Endothelial cell of umbilical vein (primary cell): ENCODE measurements at regions not wholly inside any gene's neighbourhood (a gene's known extent, or its start where the extent isn't known, plus 50 kb on each side); places are given as distances from the start of the nearest gene placed in this dataset.

Experiments used
- BruUV-seq: library from RNA; stranded (reverse); fragments of 400-500 nt; replicated peaks from 2 replicates; lab custom pipeline; 2021; lab: Mats Ljungman, UMichigan
- CTCF ChIA-PET: fragments of 300-600, 350-600 bp; sonication (Branson Sonifier 250); formaldehyde crosslinking; loops from one replicate; lab custom pipeline; 2021; ENCODE audit warnings: antibody characterized with exemption, inconsistent platforms; lab: Charles Lee
- POLR2A ChIA-PET: fragments of 300-600, 350-600 bp; sonication (Branson Sonifier 250); formaldehyde crosslinking; loops from one replicate; lab custom pipeline; 2021; ENCODE audit warnings: antibody characterized with exemption, inconsistent platforms; lab: Charles Lee
- DNase-seq: peaks from one replicate; pipeline ENCODE4 v3.0.0-alpha.2; 2011; ENCODE audit warnings: low read depth, low spot score
- FAIRE-seq: peaks from 2 replicates; lab custom pipeline; 2011; peaks lifted over from hg19 to GRCh38; lab: Jason Lieb, UNC
- H2AFZ ChIP-seq: 2 replicates; pipeline ENCODE4 v1.6.0; 2012; ENCODE audit warnings: low read depth, low read length, control low read depth, inconsistent platforms
- H3K27ac ChIP-seq: 2 replicates; pipeline ENCODE4 v1.5.1; 2011; ENCODE audit warnings: low read depth, mild to moderate bottlenecking, control low read depth, low read length, moderate library complexity; ENCODE audit not compliant: insufficient read depth
- H3K27me3 ChIP-seq, 2 experiments: 2 replicates each; pipeline versions ENCODE4 v1.6.0 to v1.6.1; 2011; ENCODE audit warnings: low read length in 2 of 2, mixed read lengths in 1 of 2; ENCODE audit not compliant: control insufficient read depth in 2 of 2, insufficient read depth in 2 of 2
- H3K36me3 ChIP-seq, 2 experiments: 2 replicates in 1 of 2; 3 replicates in 1 of 2; pipeline ENCODE4 v1.5.1; 2011; ENCODE audit warnings: low read length in 2 of 2, mild to moderate bottlenecking in 1 of 2, moderate library complexity in 1 of 2; ENCODE audit not compliant: control insufficient read depth in 2 of 2, insufficient read depth in 2 of 2; ENCODE audit errors: extremely low read depth in 1 of 2
- H3K4me1 ChIP-seq: 3 replicates; pipeline ENCODE4 v1.5.1; 2011; ENCODE audit warnings: mild to moderate bottlenecking, low read length; ENCODE audit not compliant: control insufficient read depth, insufficient read depth; ENCODE audit errors: extremely low read depth
- H3K4me2 ChIP-seq: 2 replicates; pipeline ENCODE4 v1.6.1; 2011; ENCODE audit warnings: low read length, control low read depth, mixed read lengths; ENCODE audit not compliant: insufficient read depth
- H3K4me3 ChIP-seq, 3 experiments: fragments of 200-600 bp in 1 of 3; sonication (generic), shearing (Covaris generic) in 1 of 3; replicated peaks in 1 of 3; 2 replicates each; pipeline ENCODE4 v1.5.1; 2011 to 2016; ENCODE audit warnings: control low read depth in 3 of 3, low read length in 3 of 3, mild to moderate bottlenecking in 2 of 3, inconsistent platforms in 1 of 3, low read depth in 1 of 3, moderate library complexity in 1 of 3; ENCODE audit not compliant: insufficient read depth in 1 of 3
- H3K79me2 ChIP-seq: 2 replicates; pipeline ENCODE4 v1.6.0; 2012; ENCODE audit warnings: low read length, inconsistent platforms; ENCODE audit not compliant: control insufficient read depth, insufficient read depth
- H3K9ac ChIP-seq: replicated peaks from 2 replicates; pipeline ENCODE3; 2011; ENCODE audit warnings: low read length, control low read depth; ENCODE audit not compliant: insufficient read depth; ENCODE audit errors: extremely low read depth
- H3K9me1 ChIP-seq: replicated peaks from 3 replicates; pipeline ENCODE4 v1.6.0; 2011; ENCODE audit warnings: mild to moderate bottlenecking, low read length; ENCODE audit not compliant: control insufficient read depth, insufficient read depth; ENCODE audit errors: extremely low read depth
- H3K9me3 ChIP-seq: replicated peaks from 2 replicates; pipeline ENCODE4 v1.5.1; 2012; ENCODE audit warnings: low read length, inconsistent platforms; ENCODE audit not compliant: control insufficient read depth, insufficient read depth
- H4K20me1 ChIP-seq: replicated peaks from 2 replicates; pipeline ENCODE3; 2011; ENCODE audit warnings: mild to moderate bottlenecking, low read length; ENCODE audit not compliant: control insufficient read depth, insufficient read depth; ENCODE audit errors: extremely low read depth
- CTCF ChIP-seq, 2 donors: IDR thresholded peaks; 1 replicate in 1 of 2; 2 replicates in 1 of 2; pipeline ENCODE4 v1.5.1; 2011; ENCODE audit warnings: low read length in 2 of 2, mild to moderate bottlenecking in 2 of 2, moderate library complexity in 2 of 2, control low read depth in 1 of 2, inconsistent platforms in 1 of 2, low read depth in 1 of 2; ENCODE audit not compliant: insufficient read depth in 1 of 2; ENCODE audit errors: extremely low read depth in 1 of 2
- EZH2 ChIP-seq: IDR thresholded peaks from 2 replicates; pipeline ENCODE4 v1.6.1; 2012; ENCODE audit warnings: borderline replicate concordance, low read depth, mild to moderate bottlenecking, moderate library complexity, low read length, inconsistent platforms; ENCODE audit not compliant: severe bottlenecking
- FOS ChIP-seq: IDR thresholded peaks from 2 replicates; pipeline ENCODE4 v1.6.1; 2011; ENCODE audit warnings: mild to moderate bottlenecking, low read length, moderate library complexity, borderline replicate concordance; ENCODE audit not compliant: insufficient read depth
- GATA2 ChIP-seq: IDR thresholded peaks from 2 replicates; pipeline ENCODE4 v1.7.0; 2011; ENCODE audit warnings: low read depth, mild to moderate bottlenecking, moderate library complexity, mixed read lengths, low read length; ENCODE audit not compliant: insufficient read length, insufficient read depth
- JUN ChIP-seq: IDR thresholded peaks from 2 replicates; pipeline ENCODE4 v1.6.1; 2011; ENCODE audit warnings: borderline replicate concordance, low read depth; ENCODE audit not compliant: insufficient read length, insufficient read depth
- MAX ChIP-seq: IDR thresholded peaks from 2 replicates; pipeline ENCODE4 v1.6.1; 2011; ENCODE audit not compliant: insufficient read depth, insufficient read length
- MYC ChIP-seq: IDR thresholded peaks from one replicate; pipeline ENCODE4 v1.6.1; 2011; ENCODE audit warnings: mild to moderate bottlenecking, low read depth, low read length
- POLR2A ChIP-seq: IDR thresholded peaks from 2 replicates; pipeline ENCODE4 v1.6.1; 2012; ENCODE audit warnings: low read depth, mild to moderate bottlenecking, control low read depth, low read length
- POLR2AphosphoS5 ChIP-seq: IDR thresholded peaks from 2 replicates; pipeline ENCODE4 v1.6.1; 2012; ENCODE audit warnings: low read depth, mild to moderate bottlenecking, control low read depth, low read length, moderate library complexity; ENCODE audit not compliant: insufficient read depth
- dilution Hi-C: fragments of 300-500 bp; cut with MboI; formaldehyde crosslinking; loops from one replicate; pipeline ENCODE4 v1.15.0; 2019; ENCODE audit warnings: low sequenced_read_pairs; ENCODE audit not compliant: extremely low pct_ligation_motif_present
- intact Hi-C: fragments of 100-400 bp; cut with micrococcal nuclease; formaldehyde crosslinking; loops from one replicate; pipeline ENCODE4 v1.10.0; 2022

- FAIRE-seq = no peak
- POLR2A ChIA-PET = no interaction called here
- no peaks in the 10 kb centered on the region for H3K79me2 ChIP-seq
These were observed 90.5 kb downstream of the GRIN2B start for GRCh38 chr12:13890943-13891342.

More at GRCh38 chr12:13890943-13891342, 90.5 kb downstream of the GRIN2B start:
- no peaks in the 10 kb centered on the region for H3K36me3 ChIP-seq
- intact Hi-C loops = no loop called here
- CTCF ChIA-PET = no interaction called here
- BruUV-seq = no TSS peak
- TF ChIP-seq JUN (no peak), POLR2AphosphoS5 (no peak), EZH2 (no peak), POLR2A (no peak), MAX (no peak), GATA2 (no peak), CTCF (IDR thresholded peaks at IDR 0.05; ENCODE audit: extremely low read depth in 1 of 2, insufficient read depth in 1 of 2, low read depth in 1 of 2, low read length in 2 of 2) (no peak), FOS (no peak), MYC (no peak)
- no peaks in the 10 kb centered on the region for H3K9me3 ChIP-seq
- H3K27ac ChIP-seq = no peak overlapping the region
- H4K20me1 ChIP-seq = no peaks in the 10 kb centered on the region
- no peaks in the 10 kb centered on the region for H3K9me1 ChIP-seq
- H2AFZ ChIP-seq = no peak overlapping the region
- no peak for DNase-seq
- H3K27me3 ChIP-seq = no peaks in the 10 kb centered on the region
- no peak overlapping the region for H3K4me3 ChIP-seq
- H3K4me1 ChIP-seq = no peaks in the 10 kb centered on the region
- no peak overlapping the region for H3K9ac ChIP-seq
- no peak overlapping the region for H3K4me2 ChIP-seq
- dilution Hi-C loops = no loop called here
